H1 (cell line): ENCODE measurements at regions not wholly inside any gene's neighbourhood (a gene's known extent, or its start where the extent isn't known, plus 50 kb on each side); places are given as distances from the start of the nearest gene placed in this dataset.
A peak's percentile ranks its signal among the peaks of the same experiment; 100 is the strongest.

ENCODE experiments used
- CTCF ChIA-PET: fragments of 300-600 bp; sonication (Branson Sonifier 250); formaldehyde crosslinking; loops from one replicate; lab custom pipeline; 2021; ENCODE audit not compliant: partially characterized antibody; lab: Charles Lee
- POLR2A ChIA-PET: fragments of 300-600 bp; sonication (Branson Sonifier 250); formaldehyde crosslinking; loops from one replicate; lab custom pipeline; 2021; ENCODE audit warnings: inconsistent platforms; ENCODE audit not compliant: partially characterized antibody; lab: Charles Lee
- DNase-seq, 2 experiments: peaks; one replicate each; pipeline versions ENCODE4 v3.0.0 to v3.0.0-alpha.2; 2010 to 2022; ENCODE audit warnings: low spot score in 2 of 2, low read depth in 1 of 2, mixed read lengths in 1 of 2
- FAIRE-seq: peaks from 2 replicates; lab custom pipeline; 2011; peaks lifted over from hg19 to GRCh38; lab: Jason Lieb, UNC
- H2AFZ ChIP-seq: 2 replicates; pipeline ENCODE4 v1.8.1; 2012; ENCODE audit warnings: low read length, inconsistent platforms
- H2AK5ac ChIP-seq: 2 replicates; pipeline ENCODE4 v1.6.1; 2013; ENCODE audit warnings: low read depth, low read length
- H2BK120ac ChIP-seq: replicated peaks from 2 replicates; pipeline ENCODE3; 2013; ENCODE audit warnings: low read depth, low read length, inconsistent platforms
- H2BK12ac ChIP-seq: 2 replicates; pipeline ENCODE4 v1.6.1; 2013; ENCODE audit warnings: low read depth, low read length
- H2BK15ac ChIP-seq: 2 replicates; pipeline ENCODE4 v1.6.1; 2013; ENCODE audit warnings: low read length
- H2BK20ac ChIP-seq: 2 replicates; pipeline ENCODE4 v1.6.1; 2013; ENCODE audit warnings: low read length
- H2BK5ac ChIP-seq: 2 replicates; pipeline ENCODE4 v1.6.1; 2013; ENCODE audit warnings: low read depth, low read length
- H3K14ac ChIP-seq: 2 replicates; pipeline ENCODE4 v1.6.1; 2013; ENCODE audit warnings: inconsistent platforms; ENCODE audit not compliant: insufficient read length
- H3K18ac ChIP-seq: 2 replicates; pipeline ENCODE4 v1.6.1; 2013; ENCODE audit warnings: low read length; ENCODE audit errors: extremely low read depth
- H3K23ac ChIP-seq: 2 replicates; pipeline ENCODE4 v1.6.1; 2013; ENCODE audit warnings: inconsistent platforms; ENCODE audit not compliant: insufficient read length
- H3K23me2 ChIP-seq: 2 replicates; pipeline ENCODE4 v1.6.1; 2013; ENCODE audit warnings: low read depth, low read length
- H3K27ac ChIP-seq: 2 replicates; pipeline ENCODE4 v1.6.1; 2011; ENCODE audit warnings: low read depth, low read length, inconsistent platforms
- H3K27me3 ChIP-seq, 4 experiments: replicated peaks in 1 of 4; 1 replicate in 1 of 4; 2 replicates in 3 of 4; pipeline versions ENCODE4 v1.6.1 to v1.8.1; 2011 to 2013; ENCODE audit warnings: low read length in 3 of 4, mild to moderate bottlenecking in 3 of 4, inconsistent platforms in 2 of 4, mixed read lengths in 2 of 4, moderate library complexity in 1 of 4; ENCODE audit not compliant: control insufficient read depth in 3 of 4, insufficient read depth in 3 of 4; ENCODE audit errors: extremely low read depth in 1 of 4
- H3K36me3 ChIP-seq, 4 experiments: 2 replicates each; pipeline versions ENCODE4 v1.6.1 to v1.8.1; 2011 to 2013; ENCODE audit warnings: mild to moderate bottlenecking in 4 of 4, low read length in 3 of 4, moderate library complexity in 2 of 4, control low read depth in 1 of 4, inconsistent platforms in 1 of 4; ENCODE audit not compliant: insufficient read depth in 4 of 4, control insufficient read depth in 2 of 4
- H3K4ac ChIP-seq: replicated peaks from 2 replicates; pipeline ENCODE3; 2013; ENCODE audit warnings: low read length, low read depth, mixed read lengths, inconsistent platforms; ENCODE audit not compliant: insufficient read length
- H3K4me1 ChIP-seq, 4 experiments: replicated peaks in 1 of 4; 1 replicate in 1 of 4; 2 replicates in 3 of 4; pipeline versions ENCODE4 v1.6.1 to v1.8.1; 2011 to 2013; ENCODE audit warnings: low read length in 3 of 4, inconsistent platforms in 2 of 4, mixed read lengths in 1 of 4; ENCODE audit not compliant: insufficient read depth in 4 of 4, control insufficient read depth in 3 of 4
- H3K4me2 ChIP-seq, 2 experiments: 2 replicates each; pipeline versions ENCODE4 v1.6.1 to v1.8.1; 2011 to 2013; ENCODE audit warnings: low read depth in 2 of 2, low read length in 2 of 2, control low read depth in 1 of 2, inconsistent platforms in 1 of 2, mild to moderate bottlenecking in 1 of 2; ENCODE audit not compliant: insufficient read depth in 1 of 2
- H3K4me3 ChIP-seq, 4 experiments: fragments of 200-600, 300-600 bp in 1 of 4; sonication (generic), shearing (Covaris generic), sonication (Bioruptor Twin) in 1 of 4; 2 replicates each; pipeline versions ENCODE4 v1.5.1 to v1.8.1; 2011 to 2016; ENCODE audit warnings: low read length in 4 of 4, low read depth in 3 of 4, control low read depth in 2 of 4, inconsistent platforms in 2 of 4, mild to moderate bottlenecking in 2 of 4, mixed read lengths in 1 of 4, moderate library complexity in 1 of 4; ENCODE audit not compliant: insufficient read depth in 2 of 4; ENCODE audit errors: extremely low read depth in 1 of 4
- H3K56ac ChIP-seq: replicated peaks from 2 replicates; pipeline ENCODE3; 2013; ENCODE audit warnings: low read depth, mild to moderate bottlenecking, mixed read lengths, low read length, inconsistent platforms; ENCODE audit not compliant: insufficient read length
- H3K79me1 ChIP-seq: 2 replicates; pipeline ENCODE4 v1.6.1; 2013; ENCODE audit warnings: low read depth, low read length, control low read depth
- H3K79me2 ChIP-seq, 2 experiments: 2 replicates each; pipeline versions ENCODE4 v1.6.1 to v1.8.1; 2012 to 2013; ENCODE audit warnings: low read length in 2 of 2, mild to moderate bottlenecking in 2 of 2, inconsistent platforms in 1 of 2; ENCODE audit not compliant: insufficient read depth in 2 of 2, control insufficient read depth in 1 of 2
- H3K9ac ChIP-seq, 4 experiments: replicated peaks in 1 of 4; 1 replicate in 1 of 4; 2 replicates in 3 of 4; pipeline versions ENCODE4 v1.6.1 to v1.8.1; 2011 to 2013; ENCODE audit warnings: low read depth in 3 of 4, low read length in 3 of 4, control low read depth in 2 of 4, mild to moderate bottlenecking in 2 of 4, moderate library complexity in 2 of 4, inconsistent platforms in 1 of 4; ENCODE audit errors: extremely low read depth in 1 of 4
- H3K9me3 ChIP-seq, 2 experiments: 2 replicates each; pipeline versions ENCODE4 v1.6.1 to v1.8.1; 2012 to 2013; ENCODE audit warnings: mild to moderate bottlenecking in 2 of 2, moderate library complexity in 2 of 2, control low read depth in 1 of 2, inconsistent platforms in 1 of 2, low read depth in 1 of 2, low read length in 1 of 2, mixed read lengths in 1 of 2; ENCODE audit not compliant: insufficient read depth in 2 of 2
- H4K20me1 ChIP-seq, 2 experiments: replicated peaks in 1 of 2; 2 replicates each; pipeline versions ENCODE3 to v1.8.1; 2011 to 2013; ENCODE audit warnings: inconsistent platforms in 2 of 2, low read length in 2 of 2, mild to moderate bottlenecking in 1 of 2; ENCODE audit not compliant: insufficient read depth in 2 of 2, control insufficient read depth in 1 of 2
- H4K5ac ChIP-seq: 2 replicates; pipeline ENCODE4 v1.6.1; 2013; ENCODE audit warnings: low read length, low read depth, mixed read lengths, inconsistent platforms; ENCODE audit not compliant: insufficient read length
- H4K8ac ChIP-seq: 2 replicates; pipeline ENCODE4 v1.8.0; 2013; ENCODE audit warnings: mild to moderate bottlenecking, moderate library complexity, low read length, inconsistent platforms; ENCODE audit not compliant: insufficient read depth; ENCODE audit errors: extremely low read depth
- H4K91ac ChIP-seq: replicated peaks from 2 replicates; pipeline ENCODE3; 2013; ENCODE audit warnings: low read length, mixed read lengths, inconsistent platforms; ENCODE audit not compliant: insufficient read length
- HDAC6 ChIP-seq: IDR thresholded peaks from one replicate; pipeline ENCODE4 v1.7.1; 2012; ENCODE audit warnings: low read depth, mild to moderate bottlenecking, inconsistent platforms, low read length, moderate library complexity
- RAD21 ChIP-seq, 2 experiments: IDR thresholded peaks in 1 of 2; conservative IDR thresholded peaks in 1 of 2; 2 replicates each; pipeline ENCODE4 v1.6.1; 2011; ENCODE audit warnings: low read depth in 2 of 2, low read length in 2 of 2, improper control_type of control experiment in 1 of 2, inconsistent platforms in 1 of 2, mild to moderate bottlenecking in 1 of 2, moderate library complexity in 1 of 2
- SRF ChIP-seq: IDR thresholded peaks from 2 replicates; pipeline ENCODE4 v1.6.1; 2011; ENCODE audit warnings: mild to moderate bottlenecking, low read depth, low read length, moderate library complexity
- WGBS, 2 experiments: shearing (Covaris generic) in 1 of 2; methylation state at CpG; one replicate each; pipeline versions ENCODE4 v1.1.6 to v1.1.7; 2013 to 2015; ENCODE audit warnings: low lambda C conversion rate in 2 of 2, mixed read lengths in 2 of 2, inconsistent platforms in 1 of 2, low coverage in 1 of 2, missing lambda C conversion rate in 1 of 2; ENCODE audit not compliant: insufficient replicate concordance in 2 of 2, insufficient coverage in 1 of 2, insufficient read length in 1 of 2; ENCODE audit errors: extremely low coverage in 1 of 2, missing lambda C conversion rate in 1 of 2; 5-methylcytosine and 5-hydroxymethylcytosine counted together

GRCh38 chr6:156416391-156416790 lies 360.8 kb upstream of the ARID1B start:
- no peak overlapping the region for H3K14ac ChIP-seq
- no peak overlapping the region for H3K4me3 ChIP-seq
- no peak overlapping the region for H2BK120ac ChIP-seq
- no peak overlapping the region for H3K18ac ChIP-seq
- no peak overlapping the region for H3K27ac ChIP-seq
- no peaks in the 10 kb centered on the region for H3K9me3 ChIP-seq
- H2BK5ac ChIP-seq, result no peak overlapping the region
- no peak overlapping the region for H3K56ac ChIP-seq
- no peak overlapping the region for H3K4ac ChIP-seq
- no peaks in the 10 kb centered on the region for H3K23me2 ChIP-seq
- CTCF ChIA-PET, result interaction anchor here (0.8 kb wide), 1 partner anchor 10 kb away, joined by 4 read pairs; no protein-coding TSS in a partner anchor
- H3K4me2 ChIP-seq, result no peak overlapping the region
- FAIRE-seq, result no peak
- H4K8ac ChIP-seq, result no peak overlapping the region
- no peaks in the 10 kb centered on the region for H3K27me3 ChIP-seq
- WGBS, 2 experiments, result 94% methylated on average over 1 of the region's 1 CpG; no CpG with 5 or more reads in 1 of the 2 experiments
- H3K23ac ChIP-seq, result no peak overlapping the region
- H4K20me1 ChIP-seq, result no peaks in the 10 kb centered on the region
- no peak overlapping the region for H2AK5ac ChIP-seq
- no peak overlapping the region for H4K91ac ChIP-seq
- H2AFZ ChIP-seq, result no peak overlapping the region
- no peaks in the 10 kb centered on the region for H3K79me2 ChIP-seq
- H2BK20ac ChIP-seq, result no peak overlapping the region
- no peak overlapping the region for H2BK12ac ChIP-seq
- H3K36me3 ChIP-seq, result no peaks in the 10 kb centered on the region
- no peak overlapping the region for H4K5ac ChIP-seq
- no peak overlapping the region for H2BK15ac ChIP-seq
- H3K79me1 ChIP-seq, result no peaks in the 10 kb centered on the region
- POLR2A ChIA-PET, result no interaction called here
- H3K9ac ChIP-seq, result no peak overlapping the region
- no peak for DNase-seq
- H3K4me1 ChIP-seq, result no peaks in the 10 kb centered on the region
- TF ChIP-seq HDAC6 (no peak), SRF (no peak), RAD21 (IDR thresholded peaks at IDR 0.05 in 1 of 2, conservative IDR thresholded peaks at IDR 0.05 in 1 of 2; ENCODE audit: low read depth in 2 of 2, low read length in 2 of 2) (peak in 1 of 2 experiments; percentile 14; a peak in 2 of 4 replicates)
